DMS153 treated with DMSO at 0.1 percent for 48 hours (cell line): ENCODE measurements at regions not wholly inside any gene's neighbourhood (a gene's known extent, or its start where the extent isn't known, plus 50 kb on each side); places are given as distances from the start of the nearest gene placed in this dataset.

Source experiments
- DNase-seq: peaks from one replicate; lab custom pipeline; 2025; ENCODE audit not compliant: unreplicated experiment; lab: John Stamatoyannopoulos, UW

DNA sequence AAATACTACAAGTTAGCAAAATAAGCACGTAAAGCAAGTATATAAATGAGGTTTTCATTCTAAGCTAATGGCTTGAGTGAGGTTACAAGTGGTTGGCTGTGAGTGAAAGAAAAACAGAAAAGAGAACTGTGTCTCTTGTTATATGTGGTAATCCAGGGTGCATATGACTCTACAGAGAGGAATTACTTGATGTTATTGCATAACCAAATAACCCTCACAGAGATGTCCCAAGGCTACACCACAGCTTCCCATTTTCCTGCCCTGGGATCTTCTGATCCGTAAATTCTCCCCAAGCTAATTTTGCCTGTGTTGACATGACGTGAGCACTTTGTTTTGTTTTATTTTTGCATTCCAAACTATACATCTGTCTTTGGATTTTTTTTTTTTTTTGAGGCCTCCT is 470.0 kb upstream of the INTU start:
- DNase-seq, result no peak

DNA sequence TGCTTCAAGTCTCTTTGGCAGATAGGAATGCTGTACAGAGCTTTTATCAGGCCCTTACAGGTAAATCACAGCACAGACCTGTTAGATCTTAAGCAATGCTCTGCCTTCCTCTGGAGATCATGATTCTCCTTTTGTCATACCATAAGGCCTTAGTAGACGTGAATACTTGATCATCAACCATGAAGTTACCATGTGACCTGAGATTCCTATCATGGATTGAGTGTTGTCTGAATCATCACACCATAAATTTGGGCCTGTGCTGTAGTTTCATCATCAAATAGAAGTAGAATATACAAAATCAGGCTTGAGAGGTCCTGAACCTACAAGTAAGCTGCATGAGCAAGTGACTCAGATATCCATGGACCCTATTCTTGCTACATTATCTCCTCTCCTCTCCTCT is 466.8 kb upstream of the INTU start:
- no peak for DNase-seq

DNA sequence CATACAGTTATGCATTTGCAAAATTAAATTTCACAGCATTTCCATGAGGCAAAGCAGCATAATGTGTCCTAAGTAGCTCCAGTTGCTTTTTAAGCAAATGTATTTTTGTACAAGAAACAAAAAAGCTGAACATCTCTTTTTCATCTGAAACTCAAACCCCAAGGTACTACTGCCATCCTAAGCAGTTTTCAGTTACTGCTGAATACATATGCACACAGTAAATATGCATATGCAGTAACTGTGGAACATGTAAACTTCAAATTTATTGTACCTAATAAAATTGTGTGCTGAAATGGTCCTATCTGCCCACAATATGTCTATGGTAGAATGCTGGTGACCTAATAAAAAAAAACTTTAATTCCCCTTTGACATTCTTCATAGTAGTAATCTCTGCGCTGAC is 458.6 kb upstream of the INTU start:
- no peak for DNase-seq

DNA sequence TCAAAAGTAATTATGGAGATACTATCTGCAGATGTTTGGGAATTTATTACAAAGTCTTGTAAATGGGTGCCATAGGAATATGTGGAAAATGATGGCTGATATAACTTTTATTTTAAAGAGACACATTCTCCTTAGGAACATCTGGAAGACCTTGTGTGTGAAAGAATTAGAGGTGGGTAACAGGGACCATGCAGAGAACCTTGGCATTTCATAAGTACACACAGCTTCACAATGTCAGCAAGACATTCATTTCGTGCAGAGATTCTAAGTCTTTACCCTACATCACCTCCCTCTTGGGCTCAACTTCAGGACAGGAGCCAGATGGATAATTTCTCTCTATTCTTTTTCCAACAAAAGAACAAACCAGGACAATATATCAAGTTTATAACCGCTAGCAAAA is 458.1 kb upstream of the INTU start:
- DNase-seq, result no peak

DNA sequence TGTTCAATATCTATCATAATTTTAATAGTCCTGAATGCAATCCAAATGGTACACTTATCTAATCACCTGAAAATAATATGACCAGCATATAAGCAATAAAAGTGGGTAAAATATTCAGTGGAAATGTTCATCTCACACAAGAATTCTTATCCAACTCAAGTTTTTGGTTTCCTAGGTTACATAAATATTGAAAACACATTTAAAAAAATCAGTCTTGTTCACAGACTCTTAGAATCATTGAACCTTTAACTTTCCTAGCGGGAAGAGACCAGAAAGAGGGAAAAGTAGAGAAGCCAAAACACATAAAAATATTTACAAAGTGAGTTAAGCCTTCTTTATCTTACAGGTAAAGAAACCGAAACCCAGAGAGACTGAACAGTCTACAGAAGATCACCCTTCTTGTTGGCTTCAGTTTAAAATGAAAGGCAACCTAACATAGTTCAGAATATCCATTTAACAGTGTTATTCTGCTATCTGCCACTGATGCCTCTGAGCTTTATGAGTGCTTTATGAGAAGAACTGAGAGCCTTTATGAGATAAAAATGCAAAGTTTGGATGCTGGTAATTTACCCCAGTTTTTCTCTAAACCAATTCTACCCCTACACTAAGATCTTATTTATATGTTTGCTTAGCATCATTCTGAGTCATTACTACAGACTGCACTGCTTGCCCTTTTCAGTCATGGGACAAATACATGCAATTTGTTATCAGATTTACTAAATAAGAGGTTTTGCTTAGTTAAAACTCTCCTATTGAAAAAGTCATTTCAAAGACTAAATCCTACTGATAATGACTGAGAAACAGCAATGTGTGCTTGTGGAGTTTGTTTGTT is 453.3 kb upstream of the INTU start:
- no peak for DNase-seq

DNA sequence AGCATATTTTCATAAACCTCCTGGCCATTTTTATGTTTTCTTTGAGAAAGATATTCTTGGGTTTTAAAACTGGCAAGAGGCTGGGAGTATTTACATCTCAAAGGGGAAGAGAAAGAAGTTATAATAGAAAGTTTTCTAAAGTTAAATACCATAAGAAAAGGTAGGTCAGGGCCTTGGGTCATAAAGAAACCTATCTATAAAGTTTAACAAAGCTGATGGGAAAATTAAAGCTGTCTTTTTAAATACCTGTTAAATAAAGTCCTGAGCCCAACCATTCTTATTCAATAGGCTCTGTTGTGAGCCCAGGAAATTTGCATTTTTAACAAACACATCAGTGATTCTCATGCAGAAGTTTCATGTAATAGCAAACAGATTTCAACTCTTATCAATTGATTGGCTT is 451.8 kb upstream of the INTU start:
- DNase-seq, result no peak

DNA sequence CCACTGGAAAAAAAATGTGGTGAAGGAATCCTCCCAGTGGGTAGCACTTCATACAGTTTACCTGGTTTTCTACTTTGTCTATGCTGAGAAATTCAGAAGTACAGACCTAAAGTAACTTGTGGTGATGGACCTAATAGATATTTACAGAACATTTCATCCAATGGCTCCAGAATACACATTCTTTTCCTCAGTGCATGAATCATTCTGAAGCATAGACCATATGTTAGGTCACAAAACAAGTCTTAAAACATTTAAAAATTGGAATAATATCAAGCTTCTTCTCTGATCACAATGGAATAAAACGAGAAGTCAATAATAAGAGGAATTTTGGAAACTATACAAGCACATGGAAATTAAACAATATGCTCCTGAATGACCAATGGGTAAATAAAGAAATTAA is 450.1 kb upstream of the INTU start:
- DNase-seq, result no peak

DNA sequence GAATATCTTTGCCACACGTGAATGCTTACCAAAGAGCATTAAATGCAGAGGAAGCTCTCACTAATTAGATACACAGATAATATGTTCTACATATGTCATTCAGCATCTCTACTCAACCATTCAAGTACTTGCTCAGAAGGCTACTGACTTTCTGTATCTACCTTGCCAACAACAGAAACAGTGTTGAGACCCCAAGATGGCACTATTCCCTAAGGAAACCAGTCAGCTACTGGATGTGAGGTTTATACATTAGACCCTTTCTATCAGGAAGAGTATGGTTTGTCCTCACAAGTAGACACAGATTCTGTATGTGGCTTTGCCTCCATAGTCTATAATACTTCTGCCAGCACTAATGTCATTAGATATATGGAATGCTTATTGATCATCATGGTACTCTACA is 443.9 kb upstream of the INTU start:
- no peak for DNase-seq

DNA sequence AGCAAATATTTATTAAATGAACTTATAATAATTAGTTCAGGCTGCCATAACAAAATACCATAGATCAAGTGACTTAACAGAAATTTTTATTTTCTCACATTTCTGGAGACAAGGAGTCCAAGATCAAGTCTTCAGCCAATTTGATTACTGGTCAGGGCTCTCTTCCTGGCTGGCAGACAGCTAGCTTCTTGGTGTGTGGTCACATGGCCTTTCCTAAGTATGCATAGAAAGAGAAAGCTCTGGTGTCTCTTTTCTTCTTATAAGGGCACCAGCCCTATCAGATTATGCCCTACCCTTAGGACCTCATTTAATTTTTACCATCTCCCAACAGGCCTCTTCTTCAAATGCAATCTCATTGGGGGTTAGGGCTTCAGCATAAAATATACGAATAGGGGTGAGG is 438.5 kb upstream of the INTU start:
- no peak for DNase-seq

DNA sequence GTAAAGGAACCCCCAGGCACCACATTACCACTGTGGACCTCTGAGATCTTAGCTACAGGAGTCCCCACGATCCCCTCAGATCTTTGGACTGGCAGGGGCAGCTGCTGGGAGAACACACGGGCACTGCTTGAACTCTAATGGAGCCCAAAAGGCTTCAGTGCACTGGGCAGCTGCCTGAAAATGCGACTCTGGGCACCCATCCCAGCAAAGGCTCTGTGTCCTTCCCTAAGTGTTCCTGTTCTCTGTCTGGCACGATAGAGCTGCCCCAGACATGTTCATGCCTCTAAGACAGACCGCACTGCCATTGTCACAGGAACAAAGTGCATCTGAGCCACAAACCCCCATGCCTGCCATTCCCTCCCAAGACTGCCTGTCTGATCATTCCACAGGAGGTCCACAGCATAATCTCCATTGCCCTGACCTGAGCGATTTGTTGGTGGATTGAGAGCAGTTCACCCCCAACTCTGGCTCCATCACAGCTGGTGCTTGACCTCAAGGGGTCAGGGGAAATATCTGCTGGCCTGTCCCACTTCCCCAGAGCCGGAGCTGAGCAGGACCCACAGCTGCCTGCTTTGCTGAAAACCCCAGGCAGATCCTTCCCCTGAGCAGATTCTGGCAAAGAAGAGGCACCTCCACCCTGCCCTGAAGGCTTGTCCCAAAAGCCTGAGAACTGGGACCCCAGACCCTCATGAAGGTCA is 436.0 kb upstream of the INTU start:
- DNase-seq, result no peak

DNA sequence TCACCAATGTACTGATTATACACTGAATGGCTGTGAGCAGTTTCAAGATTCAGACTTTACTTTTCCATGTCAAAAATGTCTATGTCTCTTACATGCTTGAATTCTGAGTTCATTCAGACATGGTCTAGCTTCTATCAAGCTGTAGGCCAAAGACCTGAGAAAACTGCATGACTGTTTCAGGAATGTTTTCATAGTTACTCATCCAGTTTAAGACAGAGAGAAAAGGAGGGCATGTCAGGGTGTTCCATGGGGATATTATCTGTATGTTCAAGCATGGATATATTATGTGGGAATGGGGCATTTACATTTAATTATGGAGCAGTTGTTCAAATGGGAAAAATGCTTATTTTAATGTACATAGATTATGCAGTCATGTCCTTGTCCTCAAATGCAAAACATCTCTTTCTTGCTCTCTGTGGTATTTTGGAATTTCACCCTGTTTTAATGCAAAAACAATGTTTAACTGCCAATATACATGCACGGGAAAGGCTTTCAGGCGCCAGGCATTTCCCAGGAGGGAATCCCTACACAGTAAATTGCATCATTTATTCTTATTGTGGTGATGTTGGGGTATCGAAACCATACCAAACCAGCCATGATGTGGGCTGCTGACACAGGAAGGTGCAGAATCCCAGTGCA is 429.1 kb upstream of the INTU start:
- no peak for DNase-seq

DNA sequence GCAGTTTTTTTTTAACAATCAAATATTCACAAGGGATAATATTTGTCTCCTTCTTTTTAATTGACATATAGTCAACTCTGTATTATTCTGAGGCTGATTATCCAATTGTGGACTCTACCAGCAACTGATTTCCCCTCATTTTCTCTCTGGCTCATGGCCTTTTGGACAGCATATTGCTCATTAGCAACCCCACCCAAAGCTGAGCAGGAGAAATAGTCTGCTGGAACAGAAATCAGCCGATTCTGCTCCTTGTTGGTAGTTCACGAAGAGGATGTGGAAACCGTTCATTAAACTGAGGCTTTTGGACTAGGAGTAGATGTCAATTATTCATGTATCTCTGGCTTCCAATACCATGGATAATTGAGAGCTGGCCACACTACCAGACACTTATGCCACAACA is 428.4 kb upstream of the INTU start:
- DNase-seq, result no peak

DNA sequence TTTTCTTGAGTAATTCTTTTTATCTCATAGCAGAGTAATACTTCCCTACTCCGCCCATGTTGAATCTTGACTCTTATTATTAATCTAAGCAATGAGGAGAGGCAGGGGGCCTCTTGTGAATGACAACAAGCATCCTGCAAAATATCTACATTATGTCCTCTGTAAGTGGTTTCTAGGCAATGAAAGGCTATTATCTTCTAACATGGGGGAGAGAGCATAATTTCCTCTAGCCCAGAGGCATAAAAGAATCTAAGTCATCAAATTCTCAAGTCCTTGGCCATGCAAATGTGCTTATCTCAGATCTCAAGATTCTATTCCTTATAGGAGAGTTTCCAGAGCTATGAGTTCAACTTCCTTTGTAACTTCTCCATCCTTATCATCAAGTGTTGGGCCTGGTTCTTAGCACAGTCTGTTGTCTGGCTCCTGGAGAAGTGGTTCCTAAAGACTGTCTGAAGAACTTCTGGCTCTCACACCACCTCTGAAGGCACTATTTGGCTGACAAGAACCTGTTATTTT is 423.1 kb upstream of the INTU start:
- DNase-seq, result no peak

DNA sequence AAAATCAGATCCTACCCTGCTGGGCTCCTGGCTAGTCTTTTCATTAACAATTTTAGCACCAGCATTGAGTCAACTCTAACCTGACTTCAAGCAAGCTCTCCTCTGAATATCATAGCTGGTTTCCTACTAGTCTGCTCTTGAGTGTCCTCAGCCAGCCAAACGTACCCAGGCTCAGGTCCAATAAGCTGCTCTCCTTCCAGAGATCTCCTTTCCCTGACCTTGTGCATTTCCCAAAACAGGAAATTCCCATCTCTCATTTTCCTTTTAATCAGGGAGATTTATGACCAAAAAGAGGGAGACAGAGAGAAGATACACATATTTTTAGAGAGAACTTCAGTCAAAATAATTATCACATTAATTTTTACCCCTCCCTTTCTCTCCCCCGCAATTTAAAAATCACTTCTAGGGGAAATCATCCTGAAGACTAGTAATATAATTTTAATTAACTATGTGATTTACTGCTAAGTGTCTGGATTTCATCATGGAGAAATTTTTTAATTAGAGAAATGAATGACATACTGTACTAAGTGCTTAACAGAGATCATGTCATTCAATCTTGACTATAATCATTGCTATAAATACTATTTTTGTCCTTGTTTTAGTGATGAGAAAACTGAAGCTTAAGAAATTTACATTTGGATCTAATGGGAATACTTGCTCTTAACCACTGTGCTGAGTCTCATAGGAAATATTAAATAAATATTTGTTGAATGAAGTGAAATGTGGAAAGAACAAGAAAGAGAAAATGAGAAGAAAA is 421.7 kb upstream of the INTU start:
- DNase-seq, result no peak

DNA sequence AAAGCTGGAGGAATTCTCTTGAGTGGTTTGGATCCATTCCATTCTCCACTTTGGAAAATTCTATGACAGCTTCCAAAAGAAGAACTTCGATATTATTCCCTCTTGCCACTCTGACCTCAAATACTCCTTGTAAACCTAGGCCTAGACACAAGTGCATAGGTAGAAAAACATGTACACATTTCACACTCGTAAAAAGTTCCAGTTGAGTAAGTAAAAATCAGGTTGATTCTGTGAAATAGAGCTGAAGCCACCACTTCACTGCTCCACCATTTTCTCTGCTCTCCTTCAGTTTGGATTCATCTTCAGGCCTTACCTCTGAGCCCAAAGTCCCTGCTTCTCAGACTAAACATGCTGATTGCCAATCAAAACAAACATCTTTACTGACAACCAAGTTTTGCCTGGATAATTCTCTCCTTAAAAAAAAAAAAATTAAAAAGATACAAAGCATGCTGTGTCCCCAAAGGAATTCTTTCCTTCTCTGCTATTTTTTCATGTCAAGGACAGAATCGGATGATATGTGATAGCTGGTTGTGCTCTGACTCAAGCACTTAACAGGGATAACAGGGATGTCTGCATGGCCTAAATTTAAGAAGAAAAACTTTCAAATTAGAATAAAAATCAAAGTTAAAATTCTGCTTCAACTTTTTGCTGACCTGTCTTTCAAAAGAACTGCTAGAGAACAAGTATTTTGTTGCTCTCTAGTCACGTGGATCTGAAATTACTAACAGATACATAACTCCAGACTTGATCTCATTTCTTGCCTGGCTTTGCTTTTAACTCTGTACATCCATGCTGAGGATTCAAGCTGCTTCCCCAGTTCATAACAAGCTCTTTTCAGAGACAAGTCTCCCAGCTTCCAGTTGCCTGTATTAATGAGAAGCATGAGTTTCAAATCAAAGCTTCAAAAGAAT is 420.9 kb upstream of the INTU start:
- DNase-seq, result no peak

DNA sequence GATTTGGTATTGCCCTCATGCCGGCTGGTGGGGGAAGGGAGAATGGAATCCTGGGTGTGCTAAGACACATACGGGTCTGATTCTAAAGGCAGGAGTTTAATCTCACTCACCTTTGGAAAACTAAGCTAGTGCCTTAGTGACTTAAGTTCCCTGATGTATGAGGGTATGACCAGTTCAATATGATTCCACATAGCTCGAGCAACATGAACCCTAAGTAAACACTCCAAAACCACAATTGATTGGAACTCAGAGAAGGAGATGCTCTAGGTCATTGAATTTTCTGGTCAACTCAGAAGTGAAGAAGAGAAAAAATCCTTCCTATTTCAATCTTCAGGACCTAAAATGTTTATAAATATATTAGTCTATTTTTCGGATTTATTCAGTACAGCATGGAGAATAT is 420.1 kb upstream of the INTU start:
- DNase-seq, result no peak

DNA sequence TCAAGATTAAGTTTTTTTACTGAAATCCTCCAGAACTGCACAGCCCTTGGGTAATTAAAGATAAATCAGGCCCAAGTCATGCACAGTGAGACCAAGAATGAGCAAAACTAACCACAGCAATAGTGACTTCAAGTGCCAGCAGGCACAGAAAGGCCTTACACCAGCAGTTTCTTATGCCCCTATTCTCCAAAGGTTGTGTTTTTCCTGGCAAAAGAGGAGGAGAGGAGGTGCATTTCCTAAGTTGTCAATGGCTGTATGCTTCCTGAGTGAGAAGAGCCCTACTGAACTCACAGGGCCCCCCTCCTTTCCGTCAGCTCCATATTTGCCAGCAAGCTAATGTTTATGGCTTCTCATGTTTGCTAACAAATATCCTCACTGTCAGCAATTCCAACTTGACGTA is 418.7 kb upstream of the INTU start:
- no peak for DNase-seq

DNA sequence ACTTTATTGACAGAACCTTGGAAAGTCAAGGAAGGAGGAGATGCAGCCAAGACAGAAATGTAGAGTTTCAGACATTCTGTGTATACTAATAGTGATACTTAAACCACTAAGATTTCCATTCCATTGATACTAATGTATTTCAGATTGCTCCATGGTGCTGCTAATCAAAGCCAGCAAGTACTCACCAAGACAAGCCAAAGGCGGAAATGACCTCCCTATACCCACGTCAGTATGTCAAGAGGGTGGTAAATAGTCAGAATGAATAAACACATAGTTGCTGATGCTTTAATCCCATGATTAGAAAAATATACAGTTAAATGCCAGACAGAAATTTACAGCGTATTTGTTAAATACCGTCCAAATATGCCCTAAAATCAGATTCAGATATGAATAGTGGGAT is 417.8 kb upstream of the INTU start:
- DNase-seq, result no peak

DNA sequence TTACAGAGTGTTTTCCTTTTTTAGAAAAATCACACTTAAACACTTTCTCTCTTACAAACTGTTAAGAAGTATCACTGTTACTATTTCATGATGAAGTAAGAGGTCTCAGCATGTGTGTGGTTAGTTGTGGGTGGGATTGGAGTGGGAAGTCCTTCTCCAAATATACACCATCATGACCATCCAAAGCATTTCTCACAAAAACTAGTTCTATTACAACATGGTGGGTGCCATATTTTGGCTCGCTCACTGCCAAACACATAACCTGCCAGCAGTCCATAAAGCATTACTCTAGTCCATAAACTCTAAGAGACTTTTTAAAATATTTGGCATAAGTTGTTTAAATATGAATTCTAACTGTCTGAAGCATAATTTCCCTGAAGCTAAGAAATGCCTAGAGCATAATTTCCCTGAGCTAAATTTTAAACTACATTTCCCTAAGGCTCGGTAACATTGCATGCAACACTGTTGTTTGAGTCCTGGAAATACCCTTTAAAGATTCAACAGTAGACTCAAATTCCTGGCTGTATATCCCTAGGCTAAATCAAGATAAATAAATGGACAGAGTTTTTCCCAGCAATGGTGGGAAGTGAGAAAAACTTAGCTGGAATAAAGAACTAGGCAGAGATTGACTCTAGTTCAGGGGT is 415.0 kb upstream of the INTU start:
- no peak for DNase-seq

DNA sequence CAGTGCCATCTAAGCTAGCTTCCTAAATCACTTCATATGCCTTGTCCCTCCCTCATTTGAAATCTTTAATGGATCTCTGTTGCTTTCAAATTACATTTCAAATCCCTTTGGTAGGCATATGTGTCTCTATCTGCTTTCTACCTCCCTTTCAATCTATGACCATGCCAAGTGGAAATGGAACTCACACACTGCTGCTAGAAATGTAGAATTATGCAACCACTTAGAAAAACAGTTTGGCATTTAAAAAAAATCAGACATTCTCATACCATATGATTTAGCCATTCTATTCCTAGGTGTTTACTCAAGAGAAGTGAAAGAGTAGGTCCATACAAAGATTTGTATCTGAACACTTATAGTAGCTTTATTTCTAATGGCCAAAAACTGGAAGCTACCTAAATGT is 413.5 kb upstream of the INTU start:
- no peak for DNase-seq
